ENCODE measurements at regions not wholly inside any gene's neighbourhood (a gene's known extent, or its start where the extent isn't known, plus 50 kb on each side); places are given as distances from the start of the nearest gene placed in this dataset.

DNA sequence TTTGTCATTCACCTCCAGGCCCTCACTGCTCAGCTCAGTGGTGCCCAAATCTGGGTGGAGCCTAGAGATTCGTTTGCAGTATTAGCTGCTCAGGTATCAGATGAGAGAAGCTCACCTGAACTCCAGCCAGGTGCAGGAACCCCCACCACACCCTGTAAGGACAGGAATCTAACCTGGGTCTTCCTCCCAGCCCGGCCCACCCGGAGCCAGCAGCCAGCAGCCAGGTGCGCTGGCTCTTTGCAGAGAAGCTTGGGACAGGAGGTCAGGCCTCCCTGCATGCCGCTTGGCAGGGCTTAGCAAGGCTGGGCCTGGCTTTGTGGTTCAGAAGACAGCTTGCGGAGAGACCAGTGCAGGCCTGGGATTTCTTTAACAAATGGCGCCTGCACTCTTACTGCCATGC lies 125.6 kb upstream of the MYL2 start:
- Histone ChIP-seq H4K20me1 (ENCODE audit: insufficient read depth) (no peaks in the 10 kb centered on the region), H3K27me3 (ENCODE audit: insufficient read depth, low read length) (0 out of 2 replicates have a peak, but pooled peaks cover 8% of the 10 kb centered on the region), H3K36me3 (ENCODE audit: control insufficient read depth in 1 of 2, insufficient read depth in 2 of 2, low read length in 2 of 2) (no peaks in the 10 kb centered on the region), H2AFZ (ENCODE audit: low read depth, low read length, poor library complexity, severe bottlenecking) (no peak overlapping the region), H3K79me2 (ENCODE audit: insufficient read depth, low read length) (no peaks in the 10 kb centered on the region), H3K9ac (ENCODE audit: low read length) (no peak overlapping the region), H3K4me1 (ENCODE audit: control insufficient read depth in 1 of 2, insufficient read depth in 2 of 2, low read length in 2 of 2) (peaks cover 4 to 7% of the 10 kb centered on the region in 2 experiments; a peak in 3 of 4 replicates), H3K4me2 (ENCODE audit: low read length) (no peak overlapping the region), H3K27ac (ENCODE audit: low read depth, low read length) (no peak overlapping the region), H3K9me3 (ENCODE audit: control insufficient read depth in 1 of 2, insufficient read depth in 1 of 2, low read depth in 1 of 2, low read length in 2 of 2) (no peaks in the 10 kb centered on the region), H3K9me2 (ENCODE audit: insufficient read depth) (no peaks in the 10 kb centered on the region), H3K4me3 (replicated peaks in 1 of 2; ENCODE audit: low read depth in 1 of 2, low read length in 2 of 2) (no peak overlapping the region)
- no TSS peak for BruUV-seq (replicated peaks)
- CTCF ChIA-PET = no interaction called here
- RAD21 ChIA-PET (ENCODE audit: low non-redundant PET in 1 of 2, low total read pairs in 2 of 2, uncharacterized antibody in 2 of 2, unreplicated experiment in 2 of 2) = no interaction called here
- intact Hi-C loops (cut with micrococcal nuclease) = no loop called here
- DNase-seq (ENCODE audit: low read depth, low spot score) (no peak), ATAC-seq (no peak)
- POLR2A ChIA-PET = no interaction called here
- no peak for TF ChIP-seq FOSL1 (IDR thresholded peaks at IDR 0.05; ENCODE audit: low read depth)

DNA sequence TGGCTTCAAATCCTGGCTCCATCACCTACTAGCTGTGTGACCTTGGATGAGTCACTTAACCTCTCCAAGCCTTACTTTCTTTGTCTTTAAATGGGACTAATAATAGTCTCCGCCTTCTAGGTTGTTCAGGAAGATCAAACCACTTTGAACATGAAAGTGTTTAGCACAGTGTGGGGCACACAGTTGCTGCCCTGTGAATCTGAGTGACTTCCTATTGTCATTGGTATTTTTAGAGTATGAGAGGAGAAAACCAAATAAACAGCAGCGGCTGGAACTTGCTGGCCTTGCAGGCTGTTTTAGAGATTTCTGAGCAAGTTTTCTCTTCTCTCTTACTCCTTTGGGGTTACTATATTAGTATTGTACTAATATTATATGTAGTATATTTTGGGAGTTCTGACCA lies 120.7 kb upstream of the MYL2 start:
- Histone ChIP-seq H3K27ac (ENCODE audit: low read depth, low read length) (no peak overlapping the region), H3K36me3 (ENCODE audit: control insufficient read depth in 1 of 2, insufficient read depth in 2 of 2, low read length in 2 of 2) (no peaks in the 10 kb centered on the region), H3K9me3 (ENCODE audit: control insufficient read depth in 1 of 2, insufficient read depth in 1 of 2, low read depth in 1 of 2, low read length in 2 of 2) (no peaks in the 10 kb centered on the region), H3K9ac (ENCODE audit: low read length) (no peak overlapping the region), H3K79me2 (ENCODE audit: insufficient read depth, low read length) (no peaks in the 10 kb centered on the region), H2AFZ (ENCODE audit: low read depth, low read length, poor library complexity, severe bottlenecking) (no peak overlapping the region), H3K9me2 (ENCODE audit: insufficient read depth) (no peaks in the 10 kb centered on the region), H3K4me2 (ENCODE audit: low read length) (peak overlapping the region; percentile 32; the same call in 1 of the 2 replicates), H3K4me3 (replicated peaks in 1 of 2; ENCODE audit: low read depth in 1 of 2, low read length in 2 of 2) (no peak overlapping the region), H3K27me3 (ENCODE audit: insufficient read depth, low read length) (0 out of 2 replicates have a peak, but pooled peaks cover 7% of the 10 kb centered on the region), H3K4me1 (ENCODE audit: control insufficient read depth in 1 of 2, insufficient read depth in 2 of 2, low read length in 2 of 2) (peaks cover 4 to 9% of the 10 kb centered on the region in 2 experiments; a peak in 3 of 4 replicates), H4K20me1 (ENCODE audit: insufficient read depth) (no peaks in the 10 kb centered on the region)
- ChIA-PET RAD21 (ENCODE audit: low non-redundant PET in 1 of 2, low total read pairs in 2 of 2, uncharacterized antibody in 2 of 2, unreplicated experiment in 2 of 2) (no interaction called here), POLR2A (no interaction called here), CTCF (no interaction called here)
- BruUV-seq (replicated peaks) = no TSS peak
- peak; percentile 77 for ATAC-seq
- DNase-seq (ENCODE audit: low read depth, low spot score) = no peak
- intact Hi-C loops (cut with micrococcal nuclease) = no loop called here
- TF ChIP-seq EZH2phosphoT487 (IDR thresholded peaks at IDR 0.05; ENCODE audit: borderline replicate concordance) (no peak), CBX3 (IDR thresholded peaks at IDR 0.05; ENCODE audit: low read depth) (no peak), SIN3A (IDR thresholded peaks at IDR 0.05; ENCODE audit: low read depth) (no peak), EGR1 (IDR thresholded peaks at IDR 0.05; ENCODE audit: low read depth) (no peak), EZH2 (IDR thresholded peaks at IDR 0.05) (no peak), SRF (IDR thresholded peaks at IDR 0.05; ENCODE audit: low read depth) (no peak), POLR2A (IDR thresholded peaks at IDR 0.05; ENCODE audit: borderline replicate concordance, extremely low read depth, insufficient read depth, insufficient read length) (no peak), RAD21 (IDR thresholded peaks at IDR 0.05; ENCODE audit: low read depth) (no peak), FOSL1 (IDR thresholded peaks at IDR 0.05; ENCODE audit: low read depth) (no peak), ZNF274 (IDR thresholded peaks at IDR 0.05; ENCODE audit: low read depth, low read length) (no peak)
- TF ChIP-seq, protein P1, sequence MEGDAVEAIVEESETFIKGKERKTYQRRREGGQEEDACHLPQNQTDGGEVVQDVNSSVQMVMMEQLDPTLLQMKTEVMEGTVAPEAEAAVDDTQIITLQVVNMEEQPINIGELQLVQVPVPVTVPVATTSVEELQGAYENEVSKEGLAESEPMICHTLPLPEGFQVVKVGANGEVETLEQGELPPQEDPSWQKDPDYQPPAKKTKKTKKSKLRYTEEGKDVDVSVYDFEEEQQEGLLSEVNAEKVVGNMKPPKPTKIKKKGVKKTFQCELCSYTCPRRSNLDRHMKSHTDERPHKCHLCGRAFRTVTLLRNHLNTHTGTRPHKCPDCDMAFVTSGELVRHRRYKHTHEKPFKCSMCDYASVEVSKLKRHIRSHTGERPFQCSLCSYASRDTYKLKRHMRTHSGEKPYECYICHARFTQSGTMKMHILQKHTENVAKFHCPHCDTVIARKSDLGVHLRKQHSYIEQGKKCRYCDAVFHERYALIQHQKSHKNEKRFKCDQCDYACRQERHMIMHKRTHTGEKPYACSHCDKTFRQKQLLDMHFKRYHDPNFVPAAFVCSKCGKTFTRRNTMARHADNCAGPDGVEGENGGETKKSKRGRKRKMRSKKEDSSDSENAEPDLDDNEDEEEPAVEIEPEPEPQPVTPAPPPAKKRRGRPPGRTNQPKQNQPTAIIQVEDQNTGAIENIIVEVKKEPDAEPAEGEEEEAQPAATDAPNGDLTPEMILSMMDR (IDR thresholded peaks at IDR 0.05 in 2 of 3, conservative IDR thresholded peaks at IDR 0.05 in 1 of 3; ENCODE audit: borderline replicate concordance in 1 of 3, insufficient read depth in 1 of 3, low read depth in 2 of 3, low read length in 2 of 3) = no peak
- TF ChIP-seq, protein P2, sequence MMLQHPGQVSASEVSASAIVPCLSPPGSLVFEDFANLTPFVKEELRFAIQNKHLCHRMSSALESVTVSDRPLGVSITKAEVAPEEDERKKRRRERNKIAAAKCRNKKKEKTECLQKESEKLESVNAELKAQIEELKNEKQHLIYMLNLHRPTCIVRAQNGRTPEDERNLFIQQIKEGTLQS (IDR thresholded peaks at IDR 0.05) = no peak
- TF ChIP-seq, protein P3, sequence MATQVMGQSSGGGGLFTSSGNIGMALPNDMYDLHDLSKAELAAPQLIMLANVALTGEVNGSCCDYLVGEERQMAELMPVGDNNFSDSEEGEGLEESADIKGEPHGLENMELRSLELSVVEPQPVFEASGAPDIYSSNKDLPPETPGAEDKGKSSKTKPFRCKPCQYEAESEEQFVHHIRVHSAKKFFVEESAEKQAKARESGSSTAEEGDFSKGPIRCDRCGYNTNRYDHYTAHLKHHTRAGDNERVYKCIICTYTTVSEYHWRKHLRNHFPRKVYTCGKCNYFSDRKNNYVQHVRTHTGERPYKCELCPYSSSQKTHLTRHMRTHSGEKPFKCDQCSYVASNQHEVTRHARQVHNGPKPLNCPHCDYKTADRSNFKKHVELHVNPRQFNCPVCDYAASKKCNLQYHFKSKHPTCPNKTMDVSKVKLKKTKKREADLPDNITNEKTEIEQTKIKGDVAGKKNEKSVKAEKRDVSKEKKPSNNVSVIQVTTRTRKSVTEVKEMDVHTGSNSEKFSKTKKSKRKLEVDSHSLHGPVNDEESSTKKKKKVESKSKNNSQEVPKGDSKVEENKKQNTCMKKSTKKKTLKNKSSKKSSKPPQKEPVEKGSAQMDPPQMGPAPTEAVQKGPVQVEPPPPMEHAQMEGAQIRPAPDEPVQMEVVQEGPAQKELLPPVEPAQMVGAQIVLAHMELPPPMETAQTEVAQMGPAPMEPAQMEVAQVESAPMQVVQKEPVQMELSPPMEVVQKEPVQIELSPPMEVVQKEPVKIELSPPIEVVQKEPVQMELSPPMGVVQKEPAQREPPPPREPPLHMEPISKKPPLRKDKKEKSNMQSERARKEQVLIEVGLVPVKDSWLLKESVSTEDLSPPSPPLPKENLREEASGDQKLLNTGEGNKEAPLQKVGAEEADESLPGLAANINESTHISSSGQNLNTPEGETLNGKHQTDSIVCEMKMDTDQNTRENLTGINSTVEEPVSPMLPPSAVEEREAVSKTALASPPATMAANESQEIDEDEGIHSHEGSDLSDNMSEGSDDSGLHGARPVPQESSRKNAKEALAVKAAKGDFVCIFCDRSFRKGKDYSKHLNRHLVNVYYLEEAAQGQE (IDR thresholded peaks at IDR 0.05; ENCODE audit: low read depth) = no peak
- TF ChIP-seq, protein P4, sequence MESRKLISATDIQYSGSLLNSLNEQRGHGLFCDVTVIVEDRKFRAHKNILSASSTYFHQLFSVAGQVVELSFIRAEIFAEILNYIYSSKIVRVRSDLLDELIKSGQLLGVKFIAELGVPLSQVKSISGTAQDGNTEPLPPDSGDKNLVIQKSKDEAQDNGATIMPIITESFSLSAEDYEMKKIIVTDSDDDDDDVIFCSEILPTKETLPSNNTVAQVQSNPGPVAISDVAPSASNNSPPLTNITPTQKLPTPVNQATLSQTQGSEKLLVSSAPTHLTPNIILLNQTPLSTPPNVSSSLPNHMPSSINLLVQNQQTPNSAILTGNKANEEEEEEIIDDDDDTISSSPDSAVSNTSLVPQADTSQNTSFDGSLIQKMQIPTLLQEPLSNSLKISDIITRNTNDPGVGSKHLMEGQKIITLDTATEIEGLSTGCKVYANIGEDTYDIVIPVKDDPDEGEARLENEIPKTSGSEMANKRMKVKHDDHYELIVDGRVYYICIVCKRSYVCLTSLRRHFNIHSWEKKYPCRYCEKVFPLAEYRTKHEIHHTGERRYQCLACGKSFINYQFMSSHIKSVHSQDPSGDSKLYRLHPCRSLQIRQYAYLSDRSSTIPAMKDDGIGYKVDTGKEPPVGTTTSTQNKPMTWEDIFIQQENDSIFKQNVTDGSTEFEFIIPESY (IDR thresholded peaks at IDR 0.05; ENCODE audit: extremely low read depth, insufficient replicate concordance, low read length) = no peak
